ENCODE measurements at regions not wholly inside any gene's neighbourhood (a gene's known extent, or its start where the extent isn't known, plus 50 kb on each side); places are given as distances from the start of the nearest gene placed in this dataset.

GRCh38 chr3:159626598-159626997, 362.0 kb upstream of the IL12A start:
- DNase-seq = no peak

- no peak for DNase-seq
Observed at GRCh38 chr3:159627229-159627628, 361.4 kb upstream of the IL12A start.

DNA sequence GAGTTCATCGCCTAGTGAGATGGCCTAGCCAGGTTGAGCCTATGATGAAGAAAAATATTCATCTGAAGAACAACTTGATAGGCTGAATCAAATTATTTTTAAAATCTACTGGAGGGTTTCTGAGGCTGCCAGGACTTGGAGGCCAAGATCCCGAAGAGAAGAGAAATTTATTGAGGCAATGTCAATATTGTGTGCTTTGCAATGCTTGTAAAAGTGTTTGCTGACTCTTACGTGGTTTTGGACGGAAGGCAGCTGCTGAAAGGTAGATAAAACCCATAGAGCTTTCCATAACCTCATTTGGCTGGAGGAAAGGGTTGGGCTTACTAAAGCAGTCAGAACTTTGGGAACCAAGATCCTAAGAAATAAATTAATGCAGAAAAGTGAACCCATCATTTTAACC, 361.0 kb upstream of the IL12A start:
- DNase-seq = no peak

DNA sequence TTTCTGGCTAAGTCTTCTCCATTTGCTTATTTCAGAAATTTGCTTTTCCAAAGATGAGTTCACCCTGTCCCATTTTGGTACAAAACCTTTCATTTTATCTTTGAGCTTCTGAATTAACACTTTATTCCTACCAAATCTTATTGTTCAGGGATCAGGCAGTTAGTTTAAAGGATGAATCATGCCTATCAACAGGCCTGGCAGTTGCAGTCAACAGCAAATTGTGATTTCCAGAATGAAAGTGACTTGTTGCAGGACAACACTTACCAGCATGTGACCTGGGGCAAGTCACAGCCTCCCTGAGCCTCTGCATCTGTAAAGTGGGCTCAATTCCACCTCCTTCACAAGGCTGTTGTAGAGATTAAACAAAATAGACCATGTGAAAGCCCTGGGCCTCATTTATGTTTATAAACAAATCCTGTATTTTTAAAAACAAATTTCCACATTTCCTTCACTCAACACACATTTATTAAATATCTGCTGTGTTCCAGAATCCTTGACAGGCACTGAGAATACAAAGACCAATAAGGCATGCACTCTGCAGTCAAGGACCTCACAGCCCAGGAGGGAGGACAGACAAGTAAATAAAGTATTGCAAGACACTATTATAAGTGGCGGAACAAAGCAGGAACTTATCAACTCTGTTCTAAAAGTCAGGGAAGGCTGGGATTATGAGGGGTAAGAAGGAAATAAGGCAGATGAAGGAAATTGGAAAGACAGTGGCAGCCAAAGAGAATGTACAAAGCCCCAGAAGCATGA, 359.1 kb upstream of the IL12A start:
- no peak for DNase-seq

DNA sequence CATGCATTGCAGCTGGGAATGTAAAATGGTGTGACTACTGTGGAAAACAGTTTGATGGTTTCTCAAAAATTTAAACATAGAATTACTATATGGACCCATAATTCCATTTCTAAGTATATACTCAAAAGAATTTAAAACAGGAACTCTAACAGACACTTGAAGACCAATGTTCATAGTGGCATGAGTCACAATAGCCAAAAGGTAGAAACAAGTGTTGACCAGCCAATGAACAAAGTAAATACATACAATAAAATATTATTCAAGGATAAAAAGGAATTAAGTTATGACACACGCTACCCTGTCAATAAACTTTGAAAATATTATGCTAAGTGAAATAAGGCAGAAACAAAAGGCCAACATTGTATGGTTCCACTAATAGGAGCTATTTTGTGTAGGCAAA, 357.4 kb upstream of the IL12A start:
- DNase-seq = no peak

DNA sequence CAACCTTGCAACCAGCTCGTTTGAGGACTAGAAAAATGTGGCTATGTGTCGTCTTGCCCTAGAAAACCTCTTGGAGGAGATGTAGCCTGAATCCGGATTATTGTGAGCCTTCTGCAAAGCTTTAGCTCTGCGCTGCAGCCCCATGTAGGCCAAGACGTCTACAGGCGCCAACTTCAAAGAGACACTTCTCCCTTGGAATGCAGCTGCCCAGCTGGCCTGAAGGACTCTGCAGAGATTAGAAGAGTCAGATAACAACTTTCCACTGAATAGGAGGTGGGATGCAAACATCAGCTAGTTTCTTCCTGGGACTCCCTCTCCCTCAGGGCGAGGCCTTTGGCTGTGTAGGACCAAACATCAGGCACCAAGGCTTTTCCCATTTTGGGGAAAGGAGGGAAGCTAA, 356.5 kb upstream of the IL12A start:
- DNase-seq = no peak

GRCh38 chr3:159632851-159633250, 355.8 kb upstream of the IL12A start:
- DNase-seq = no peak

GRCh38 chr3:159634483-159634882, 354.2 kb upstream of the IL12A start:
- DNase-seq = no peak

- DNase-seq = no peak
Observed at GRCh38 chr3:159635047-159635641, 353.5 kb upstream of the IL12A start.

DNA sequence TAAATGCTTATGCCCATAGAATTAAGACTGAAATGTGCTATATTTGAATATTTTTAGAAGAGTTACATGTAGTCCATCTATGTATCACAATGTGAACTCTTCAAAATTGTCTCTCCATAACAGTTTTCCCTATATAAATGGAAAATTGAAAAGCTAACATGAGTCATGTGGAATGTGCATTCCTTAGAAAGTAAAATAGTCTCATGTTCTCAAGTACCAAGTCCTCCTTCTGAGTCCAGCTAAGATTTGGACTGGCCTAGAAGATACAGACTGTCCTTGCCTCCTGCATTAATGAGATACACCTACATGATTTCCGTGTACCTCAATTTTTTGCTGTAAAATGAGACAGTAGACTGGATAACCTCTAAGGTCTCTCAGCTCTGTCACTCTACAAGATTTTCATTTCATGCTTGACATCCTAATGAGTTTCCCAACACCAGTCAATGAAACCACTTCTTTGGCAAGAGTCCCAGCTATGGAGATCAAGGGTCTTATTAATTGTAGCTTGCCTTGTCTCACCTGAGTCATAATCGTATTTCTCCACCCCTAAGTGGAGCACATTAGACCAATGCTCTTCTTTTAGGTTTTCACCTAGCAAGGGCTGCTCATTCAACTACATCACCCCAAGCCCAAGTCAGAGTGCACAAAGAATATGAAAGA, 350.6 kb upstream of the IL12A start:
- DNase-seq = no peak

DNA sequence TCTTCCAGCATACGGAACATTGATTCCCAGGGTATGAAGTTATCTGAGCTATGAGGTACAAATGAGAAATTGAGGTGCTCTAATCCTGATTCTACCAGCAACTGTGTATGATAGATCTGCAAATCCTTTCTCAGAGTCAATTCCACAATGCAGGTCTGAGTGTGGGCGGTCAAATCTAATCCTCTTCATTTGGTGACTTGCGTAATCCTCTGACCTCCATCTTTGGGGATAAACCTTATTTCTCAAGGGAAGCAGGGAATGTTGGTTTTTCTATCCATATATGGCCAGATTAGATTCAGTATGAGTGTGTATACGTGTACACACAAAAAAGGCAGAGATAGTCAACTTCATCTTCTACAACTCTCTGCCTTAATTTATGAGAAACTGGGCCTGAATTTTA, 348.4 kb upstream of the IL12A start:
- DNase-seq = no peak

DNA sequence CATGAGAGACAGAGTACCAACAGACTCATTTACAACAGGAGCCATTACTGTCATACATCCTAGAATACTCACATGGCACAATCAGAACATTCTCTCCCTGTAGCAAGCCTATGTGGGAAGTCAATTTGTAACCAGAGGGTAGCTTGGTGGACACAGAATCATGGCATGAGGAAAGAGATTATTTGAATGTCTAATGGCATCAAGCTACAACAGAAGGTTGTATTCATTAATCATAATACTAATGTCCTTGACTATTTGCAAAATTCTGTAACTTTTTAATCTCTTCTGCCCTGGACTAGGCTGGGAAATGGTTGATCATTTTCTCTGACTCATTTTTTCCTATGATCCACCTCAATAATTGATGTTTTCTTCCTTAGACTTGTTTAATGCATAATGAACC, 345.2 kb upstream of the IL12A start:
- DNase-seq = no peak

DNA sequence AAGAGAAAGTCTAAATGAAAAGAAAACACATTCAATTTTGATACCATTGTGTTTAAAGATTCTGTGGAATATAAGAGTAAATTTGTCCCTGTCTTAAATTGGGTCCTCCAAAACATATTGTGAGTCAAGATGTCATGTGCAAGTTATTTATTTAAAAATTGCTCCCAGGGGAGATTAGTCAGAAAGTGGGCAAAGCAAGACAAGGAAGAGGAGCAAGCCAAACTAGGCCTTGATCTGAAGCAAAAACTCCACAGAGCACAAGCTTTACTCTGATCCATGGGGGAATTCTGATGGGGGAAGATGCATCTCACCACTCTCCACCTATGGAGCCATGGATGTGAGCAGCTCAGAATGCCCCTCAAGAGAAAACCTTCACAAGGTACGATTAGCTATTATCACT, 342.8 kb upstream of the IL12A start:
- DNase-seq = no peak

- DNase-seq = no peak
Observed at GRCh38 chr3:159649951-159650350, 338.7 kb upstream of the IL12A start.

DNA sequence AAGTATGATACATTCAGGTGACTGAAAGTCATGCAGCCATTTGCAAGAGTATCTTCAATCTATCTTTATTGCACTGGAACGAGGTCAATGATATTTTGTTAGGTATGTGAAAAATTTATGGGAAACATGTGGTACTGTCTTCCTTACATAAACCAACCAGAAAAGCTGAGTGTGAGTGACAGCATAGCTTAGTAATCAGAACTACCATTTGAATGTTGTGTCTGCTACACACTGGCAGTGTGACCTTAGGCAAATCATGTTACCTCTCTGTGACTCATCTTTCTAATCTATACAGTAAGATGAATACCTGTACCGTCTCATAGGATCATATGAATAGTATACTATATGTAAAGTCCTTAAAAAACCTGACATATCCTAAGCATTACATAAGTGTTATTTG, 337.9 kb upstream of the IL12A start:
- DNase-seq = no peak

- no peak for DNase-seq
Observed at GRCh38 chr3:159652452-159652851, 336.2 kb upstream of the IL12A start.

DNA sequence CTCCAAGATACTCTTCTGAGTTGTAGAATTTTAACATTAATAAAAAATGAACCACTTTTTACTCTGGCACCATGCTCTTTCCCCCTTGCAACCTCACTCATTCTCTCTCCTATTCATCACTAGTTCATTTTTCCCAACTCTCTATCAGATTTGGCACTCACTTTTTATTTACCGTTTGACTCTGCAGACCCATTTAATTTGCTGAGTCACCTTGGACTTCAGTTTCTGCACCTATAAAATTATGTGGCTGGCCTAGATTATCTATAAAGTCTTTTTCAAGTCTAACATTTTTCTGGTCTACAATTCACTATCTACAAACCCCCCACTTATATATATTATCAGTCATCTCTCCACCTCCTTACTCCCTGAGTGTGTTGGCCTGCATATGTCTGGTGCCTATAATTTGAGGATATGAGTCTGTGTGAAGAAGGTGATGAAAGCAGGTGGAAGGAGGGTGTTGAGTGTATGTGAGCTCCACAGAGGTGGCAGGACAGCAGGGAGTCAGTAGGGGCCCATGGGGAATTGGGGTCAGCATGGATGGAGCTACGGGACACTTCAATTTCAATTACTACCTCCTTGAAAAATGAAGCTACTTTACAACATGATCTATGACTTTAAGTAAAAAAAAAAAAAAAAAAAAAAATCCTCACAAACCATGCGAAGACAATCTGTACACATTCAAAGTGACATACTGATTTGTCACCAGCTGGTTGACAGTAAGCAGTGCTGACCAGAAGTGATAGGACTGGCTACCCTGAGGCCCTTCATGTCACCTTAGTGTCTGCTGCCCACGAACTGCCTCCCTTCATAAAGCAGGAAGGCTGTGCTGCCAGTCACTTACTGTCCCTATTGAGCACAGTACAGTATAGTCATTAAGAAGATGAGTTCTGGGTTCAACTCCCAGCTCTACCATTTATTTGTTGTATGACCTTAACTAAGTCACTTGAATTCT, 334.2 kb upstream of the IL12A start:
- no peak for DNase-seq

DNA sequence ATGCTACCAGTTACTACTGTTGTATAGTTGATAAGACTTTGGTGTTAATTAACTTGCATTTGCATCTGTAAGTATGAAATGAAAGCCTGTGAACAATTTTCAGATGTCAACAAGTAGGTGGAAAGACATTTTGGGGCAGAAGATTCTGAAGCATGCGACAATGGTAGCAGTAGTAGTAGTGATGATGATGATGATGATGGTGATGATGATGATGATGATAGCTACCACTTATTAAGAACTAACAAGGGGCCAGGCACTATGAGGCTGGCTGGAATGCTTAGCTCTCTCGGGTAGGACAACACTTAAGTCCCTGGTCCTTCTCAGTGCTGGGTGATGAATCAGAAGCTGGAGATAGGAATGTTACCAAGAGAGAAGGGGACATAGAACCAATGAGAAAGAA, 333.4 kb upstream of the IL12A start:
- no peak for DNase-seq

- DNase-seq = no peak
Observed at GRCh38 chr3:159657176-159657575, 331.5 kb upstream of the IL12A start.

DNA sequence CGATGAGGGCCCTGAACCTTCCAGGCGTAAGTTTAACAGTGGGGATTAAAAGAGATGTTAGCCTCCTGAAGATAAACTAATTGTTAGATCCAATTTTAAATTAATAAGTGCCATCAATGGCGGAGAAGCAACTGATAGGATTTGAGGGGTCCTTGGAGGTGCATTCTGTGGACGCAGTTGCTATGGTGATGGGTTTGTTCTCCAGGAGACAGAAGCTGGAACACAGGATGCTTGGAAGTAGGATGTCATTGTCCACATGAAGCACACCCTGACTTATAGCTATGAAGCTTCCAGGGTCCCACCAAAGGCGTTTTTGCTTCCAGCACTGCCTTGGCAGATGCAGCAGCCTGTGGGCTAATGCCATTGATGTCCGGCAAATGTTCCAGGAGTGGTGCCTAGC, 331.0 kb upstream of the IL12A start:
- no peak for DNase-seq

DNA sequence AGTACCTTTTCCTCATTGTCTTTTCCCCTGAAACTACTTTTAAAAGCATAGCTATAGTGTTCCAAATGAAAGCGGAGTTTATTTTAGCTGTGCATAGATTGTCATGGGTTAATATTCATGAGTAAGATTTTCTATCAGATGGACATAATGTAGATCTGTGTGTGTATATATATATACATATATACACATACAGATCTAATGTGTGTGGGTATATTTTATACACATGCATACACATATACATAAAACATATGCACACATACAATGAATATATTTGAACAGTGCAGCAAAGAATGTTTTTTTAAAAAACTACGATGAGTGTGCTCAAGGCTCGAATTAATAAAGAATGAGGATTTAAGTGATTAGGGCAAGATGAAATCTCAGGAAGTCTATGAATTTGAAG, 328.3 kb upstream of the IL12A start:
- DNase-seq = no peak

GRCh38 chr3:159660901-159661300, 327.7 kb upstream of the IL12A start:
- DNase-seq = no peak

- no peak for DNase-seq
Observed at GRCh38 chr3:159662549-159662948, 326.1 kb upstream of the IL12A start.
